ENCODE measurements at regions not wholly inside any gene's neighbourhood (a gene's known extent, or its start where the extent isn't known, plus 50 kb on each side); places are given as distances from the start of the nearest gene placed in this dataset.

DNA sequence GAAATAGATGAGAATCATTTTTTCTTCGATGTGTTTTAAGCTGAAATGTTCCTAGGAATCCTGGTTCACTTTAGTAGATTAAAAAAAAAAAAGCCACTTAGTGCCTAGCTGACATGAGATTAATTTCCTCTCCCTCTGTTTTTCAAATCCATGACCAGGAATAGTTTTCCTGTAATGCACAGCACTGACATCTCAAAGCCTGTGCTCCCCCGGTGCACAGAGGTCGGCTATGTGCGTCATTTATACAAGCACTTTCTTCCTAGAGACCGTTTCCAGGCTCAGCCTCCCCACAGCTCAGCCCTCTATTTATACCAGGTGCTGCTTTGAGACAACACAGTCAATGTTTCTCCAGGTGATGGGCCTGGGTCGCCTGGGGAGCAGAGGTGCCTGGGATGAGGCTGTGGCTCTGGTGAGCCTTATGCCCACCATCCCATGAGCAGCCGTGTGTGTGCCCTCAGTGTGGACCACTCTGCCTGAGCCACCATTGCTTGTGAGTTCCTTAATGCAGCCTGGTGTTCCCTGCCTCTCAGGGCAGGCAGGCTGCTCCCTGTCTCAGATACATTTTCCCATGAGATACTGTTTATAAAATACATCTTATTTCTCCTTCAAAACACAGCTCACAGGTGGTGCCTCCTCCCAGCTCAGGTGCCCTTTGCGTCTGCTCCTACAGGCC is 515.7 kb upstream of the HS6ST1 start:
- H3K9me3 ChIP-seq: no peaks in the 10 kb centered on the region
- no peak overlapping the region for H3K27ac ChIP-seq
- TF ChIP-seq CTCF (IDR thresholded peaks at IDR 0.05) (no peak), POLR2A (IDR thresholded peaks at IDR 0.05) (no peak), POLR2AphosphoS5 (IDR thresholded peaks at IDR 0.05) (no peak)
- H3K27me3 ChIP-seq (replicated peaks; ENCODE audit: insufficient read depth): no peaks in the 10 kb centered on the region
- WGBS: 78% methylated on average over 8 of the region's 8 CpGs
- no peaks in the 10 kb centered on the region for H3K4me1 ChIP-seq (replicated peaks)
- no peak for DNase-seq (ENCODE audit: low spot score)
- intact Hi-C loops (cut with DNase I): no loop called here
- H3K36me3 ChIP-seq: no peaks in the 10 kb centered on the region
- no peak overlapping the region for H3K4me3 ChIP-seq

GRCh38 chr2:128834880-128835252 is 516.2 kb upstream of the HS6ST1 start:
- intact Hi-C loops (cut with DNase I): no loop called here

DNA sequence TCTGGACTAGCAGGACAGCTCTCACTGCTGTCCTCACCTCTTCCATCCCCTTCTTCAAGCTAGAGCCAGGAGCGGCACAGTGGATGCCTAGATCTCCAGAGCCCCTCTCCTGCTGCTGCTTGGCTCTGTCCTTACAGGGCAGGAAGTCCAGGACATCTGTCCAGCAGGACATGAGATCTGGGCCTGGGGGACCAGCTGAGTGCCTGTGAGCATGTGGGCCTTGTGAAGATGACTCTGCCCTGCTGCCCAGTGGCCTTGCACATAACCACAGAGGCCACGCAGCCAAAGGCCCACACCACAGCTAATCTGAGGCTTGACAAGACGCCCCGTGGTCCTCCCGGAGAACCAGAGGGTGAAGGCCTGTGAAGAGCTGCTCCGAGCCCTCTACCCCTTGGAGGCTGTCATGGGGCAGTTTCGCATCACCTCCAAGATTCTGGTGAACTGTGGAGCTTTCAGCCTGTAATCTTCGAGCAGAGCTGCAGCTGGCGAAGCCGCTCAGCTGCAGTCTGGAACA is 516.7 kb upstream of the HS6ST1 start:
- H3K27ac ChIP-seq: no peak overlapping the region
- 88% methylated on average over 7 of the region's 10 CpGs for WGBS
- no peaks in the 10 kb centered on the region for H3K4me1 ChIP-seq (replicated peaks)
- H3K4me3 ChIP-seq: no peak overlapping the region
- H3K9me3 ChIP-seq: no peaks in the 10 kb centered on the region
- intact Hi-C loops (cut with DNase I): no loop called here
- TF ChIP-seq CTCF (IDR thresholded peaks at IDR 0.05) (no peak), POLR2A (IDR thresholded peaks at IDR 0.05) (no peak)
- DNase-seq (ENCODE audit: low spot score): no peak
- no peaks in the 10 kb centered on the region for H3K36me3 ChIP-seq
- H3K27me3 ChIP-seq (replicated peaks; ENCODE audit: insufficient read depth): no peaks in the 10 kb centered on the region

More at GRCh38 chr2:128834880-128835252, 516.2 kb upstream of the HS6ST1 start:
- no peak overlapping the region for H3K27ac ChIP-seq
- TF ChIP-seq POLR2A (IDR thresholded peaks at IDR 0.05) (no peak), CTCF (IDR thresholded peaks at IDR 0.05) (no peak), POLR2AphosphoS5 (IDR thresholded peaks at IDR 0.05) (no peak)
- no peaks in the 10 kb centered on the region for H3K36me3 ChIP-seq
- no peaks in the 10 kb centered on the region for H3K4me1 ChIP-seq (replicated peaks)
- WGBS: 86% methylated on average over 7 of the region's 7 CpGs
- no peak overlapping the region for H3K4me3 ChIP-seq
- DNase-seq (ENCODE audit: low spot score): no peak
- no peaks in the 10 kb centered on the region for H3K9me3 ChIP-seq
- H3K27me3 ChIP-seq (replicated peaks; ENCODE audit: insufficient read depth): no peaks in the 10 kb centered on the region

GRCh38 chr2:128835974-128836373 is 517.3 kb upstream of the HS6ST1 start:
- Histone ChIP-seq H3K4me3 (no peak overlapping the region), H3K4me1 (replicated peaks) (no peaks in the 10 kb centered on the region), H3K27ac (no peak overlapping the region), H3K36me3 (no peaks in the 10 kb centered on the region), H3K9me3 (no peaks in the 10 kb centered on the region), H3K27me3 (replicated peaks; ENCODE audit: insufficient read depth) (no peaks in the 10 kb centered on the region)
- no peak for DNase-seq (ENCODE audit: low spot score)
- intact Hi-C loops (cut with DNase I): no loop called here
- 98% methylated on average over 6 of the region's 6 CpGs for WGBS
- no peak for TF ChIP-seq POLR2AphosphoS5 (IDR thresholded peaks at IDR 0.05)
- no peak for TF ChIP-seq CTCF (IDR thresholded peaks at IDR 0.05)
- TF ChIP-seq POLR2A (IDR thresholded peaks at IDR 0.05): no peak

DNA sequence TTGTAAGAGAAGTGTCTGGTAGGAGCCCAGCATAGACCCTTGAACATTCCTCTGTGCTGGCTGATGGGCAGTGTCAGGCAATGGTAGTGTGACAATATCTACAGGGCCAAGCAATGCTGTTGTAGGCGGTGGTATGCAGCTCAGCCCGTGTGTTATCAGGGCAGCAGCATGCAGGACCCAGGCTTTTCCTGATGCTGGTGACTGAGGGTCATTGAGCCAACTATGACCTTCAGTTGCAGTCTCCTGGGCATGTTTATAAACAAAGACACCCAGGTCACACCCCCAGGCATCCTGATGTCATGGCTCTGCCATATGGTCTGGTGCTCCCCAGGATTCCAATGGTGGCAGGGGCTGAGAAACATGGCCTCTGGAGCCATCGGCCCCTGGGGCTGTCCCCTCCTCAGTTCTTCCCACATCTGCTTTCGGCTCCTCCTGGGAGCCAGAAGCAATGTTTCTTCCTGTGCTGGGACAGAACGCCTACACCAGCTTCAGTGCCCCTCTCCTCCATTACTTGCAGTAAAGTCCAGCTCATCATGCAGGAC is 518.0 kb upstream of the HS6ST1 start:
- no peak for DNase-seq (ENCODE audit: low spot score)
- Histone ChIP-seq H3K9me3 (no peaks in the 10 kb centered on the region), H3K27me3 (replicated peaks; ENCODE audit: insufficient read depth) (no peaks in the 10 kb centered on the region), H3K4me3 (no peak overlapping the region), H3K36me3 (no peaks in the 10 kb centered on the region), H3K4me1 (replicated peaks) (no peaks in the 10 kb centered on the region), H3K27ac (no peak overlapping the region)
- 92% methylated on average over 5 of the region's 5 CpGs for WGBS
- intact Hi-C loops (cut with DNase I): no loop called here
- TF ChIP-seq POLR2AphosphoS5 (IDR thresholded peaks at IDR 0.05): no peak
- no peak for TF ChIP-seq POLR2A (IDR thresholded peaks at IDR 0.05)
- no peak for TF ChIP-seq CTCF (IDR thresholded peaks at IDR 0.05)

Measured in prostate gland (tissue), 2 donors.